GM12865 (cell line): ENCODE measurements at regions not wholly inside any gene's neighbourhood (a gene's known extent, or its start where the extent isn't known, plus 50 kb on each side); places are given as distances from the start of the nearest gene placed in this dataset.

Source experiments
- DNase-seq: peaks from one replicate; pipeline ENCODE4 v3.0.0; 2010; ENCODE audit warnings: low read depth
- H3K4me3 ChIP-seq: 2 replicates; pipeline ENCODE4 v1.5.1; 2011; ENCODE audit warnings: mild to moderate bottlenecking, low read depth, low read length, control low read depth
- TF ChIP-seq, protein P1 (sequence below): IDR thresholded peaks from 2 replicates; pipeline ENCODE4 v1.5.1; 2011; ENCODE audit warnings: low read length, control low read depth, low read depth, inconsistent platforms; ENCODE audit not compliant: insufficient read depth; ENCODE audit errors: missing control alignments

DNA sequence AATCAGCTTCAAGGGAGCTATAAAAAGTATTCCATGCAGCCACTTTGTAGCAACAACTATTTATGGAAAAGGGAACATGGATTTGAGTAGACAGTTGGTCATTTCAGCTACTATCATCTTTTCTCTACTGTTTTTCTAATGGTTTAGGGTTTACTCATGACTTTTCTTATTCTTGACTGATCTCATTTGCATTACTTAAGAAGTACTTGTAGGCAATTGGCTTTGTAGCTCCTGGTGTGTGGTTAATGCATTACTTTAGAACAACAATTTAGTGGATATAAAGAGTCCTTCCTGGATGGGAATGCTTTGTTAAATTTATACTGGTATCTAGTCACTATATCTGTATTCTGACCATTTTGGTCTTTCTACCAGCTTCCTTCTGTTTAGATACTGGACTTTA is 59.8 kb upstream of the NTRK2 start:
- TF ChIP-seq, protein P1, sequence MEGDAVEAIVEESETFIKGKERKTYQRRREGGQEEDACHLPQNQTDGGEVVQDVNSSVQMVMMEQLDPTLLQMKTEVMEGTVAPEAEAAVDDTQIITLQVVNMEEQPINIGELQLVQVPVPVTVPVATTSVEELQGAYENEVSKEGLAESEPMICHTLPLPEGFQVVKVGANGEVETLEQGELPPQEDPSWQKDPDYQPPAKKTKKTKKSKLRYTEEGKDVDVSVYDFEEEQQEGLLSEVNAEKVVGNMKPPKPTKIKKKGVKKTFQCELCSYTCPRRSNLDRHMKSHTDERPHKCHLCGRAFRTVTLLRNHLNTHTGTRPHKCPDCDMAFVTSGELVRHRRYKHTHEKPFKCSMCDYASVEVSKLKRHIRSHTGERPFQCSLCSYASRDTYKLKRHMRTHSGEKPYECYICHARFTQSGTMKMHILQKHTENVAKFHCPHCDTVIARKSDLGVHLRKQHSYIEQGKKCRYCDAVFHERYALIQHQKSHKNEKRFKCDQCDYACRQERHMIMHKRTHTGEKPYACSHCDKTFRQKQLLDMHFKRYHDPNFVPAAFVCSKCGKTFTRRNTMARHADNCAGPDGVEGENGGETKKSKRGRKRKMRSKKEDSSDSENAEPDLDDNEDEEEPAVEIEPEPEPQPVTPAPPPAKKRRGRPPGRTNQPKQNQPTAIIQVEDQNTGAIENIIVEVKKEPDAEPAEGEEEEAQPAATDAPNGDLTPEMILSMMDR: no peak
- DNase-seq: no peak
- H3K4me3 ChIP-seq: no peak overlapping the region

DNA sequence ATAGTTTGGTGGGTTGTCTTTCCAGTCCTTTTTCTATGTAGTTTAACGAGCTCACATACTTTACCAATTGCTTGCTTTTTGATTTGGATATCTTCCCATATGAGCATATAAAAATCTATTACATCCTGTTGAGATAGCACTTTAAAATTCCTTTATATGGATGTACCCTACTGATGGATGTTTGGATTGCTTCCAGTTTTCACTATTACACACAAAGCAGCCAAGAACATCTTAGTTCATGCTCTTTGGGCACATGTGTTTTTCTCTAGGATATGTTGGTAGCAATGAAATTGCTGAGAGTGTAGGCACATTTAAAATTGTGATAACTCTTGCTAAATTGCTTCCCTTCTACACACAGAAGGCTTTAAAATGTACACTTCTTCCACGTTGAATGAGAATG is 56.1 kb upstream of the NTRK2 start:
- TF ChIP-seq, protein P1: no peak
- DNase-seq: no peak
- H3K4me3 ChIP-seq: no peak overlapping the region

GRCh38 chr9:84615544-84615943 is 54.0 kb upstream of the NTRK2 start:
- no peak for DNase-seq
- H3K4me3 ChIP-seq: no peak overlapping the region

DNA sequence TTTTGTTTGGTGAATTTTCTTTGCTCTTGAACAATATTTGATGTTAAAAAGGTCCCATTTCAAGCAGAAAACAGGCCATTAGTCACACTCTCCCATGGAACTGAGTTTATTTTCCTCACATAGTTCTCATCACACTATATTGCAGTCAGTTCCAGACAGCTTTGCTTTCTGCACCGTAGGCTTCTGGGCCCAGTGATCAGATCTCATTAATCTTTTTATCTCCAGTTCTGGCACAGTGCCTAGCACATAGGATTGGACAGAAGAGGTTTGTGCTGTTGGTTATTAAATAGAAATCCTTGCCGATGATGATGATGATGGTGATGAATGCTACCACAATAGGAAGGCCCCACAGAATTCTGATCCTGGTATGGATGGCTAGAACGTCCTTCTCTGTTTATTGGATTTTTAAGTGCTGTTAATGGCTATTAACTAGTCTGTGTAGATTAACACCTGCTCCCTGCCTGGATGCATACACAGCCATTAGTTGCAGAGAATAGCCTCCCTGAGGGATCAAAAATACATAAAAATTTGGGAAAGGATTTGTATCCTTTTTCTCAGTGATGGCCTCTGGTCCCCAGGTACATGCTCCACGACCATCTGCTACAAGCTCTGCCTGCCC is 52.0 kb upstream of the NTRK2 start:
- no peak overlapping the region for H3K4me3 ChIP-seq
- DNase-seq: no peak
- TF ChIP-seq, protein P1: no peak

More at GRCh38 chr9:84615544-84615943, 54.0 kb upstream of the NTRK2 start:
- TF ChIP-seq, protein P1: no peak
